Natural killer cell (primary cell): ENCODE measurements at regions not wholly inside any gene's neighbourhood (a gene's known extent, or its start where the extent isn't known, plus 50 kb on each side); places are given as distances from the start of the nearest gene placed in this dataset.

Experiments
- ATAC-seq, 3 donors: fragments of 150-1000 bp in 2 of 3; fragments of 200-7000 bp in 1 of 3; cut with Tn5 transposase; 1 replicate in 1 of 3; 2 replicates in 2 of 3; pipeline ENCODE4 v1.10.0; 2021; ENCODE audit warnings: mild to moderate bottlenecking in 2 of 3, moderate library complexity in 2 of 3
- DNase-seq, 2 donors: peaks; one replicate each; pipeline versions ENCODE4 v3.0.0 to v3.0.0-alpha.2; 2013 to 2021; ENCODE audit warnings: mixed read lengths in 1 of 2
- H3K27ac ChIP-seq: one replicate; pipeline ENCODE4 v1.5.1; 2013; ENCODE audit warnings: mild to moderate bottlenecking, low read length
- H3K27me3 ChIP-seq: one replicate; pipeline ENCODE4 v1.6.1; 2013; ENCODE audit warnings: low read length; ENCODE audit not compliant: control insufficient read depth, insufficient read depth
- H3K36me3 ChIP-seq: one replicate; pipeline ENCODE4 v1.6.1; 2013; ENCODE audit warnings: low read length; ENCODE audit not compliant: control insufficient read depth, insufficient read depth
- H3K4me1 ChIP-seq: one replicate; pipeline ENCODE4 v1.6.1; 2013; ENCODE audit warnings: low read length; ENCODE audit not compliant: control insufficient read depth, insufficient read depth
- H3K4me3 ChIP-seq: one replicate; pipeline ENCODE4 v1.5.1; 2013; ENCODE audit warnings: low read length
- H3K9me3 ChIP-seq: one replicate; pipeline ENCODE4 v1.6.1; 2013; ENCODE audit warnings: low read length; ENCODE audit not compliant: control insufficient read depth, insufficient read depth
- H3K27ac Mint-ChIP-seq, 2 donors: one replicate each; pipeline ENCODE4 v1.8.0; 2022; ENCODE audit warnings: mild to moderate bottlenecking in 2 of 2, mixed read lengths in 2 of 2, moderate library complexity in 1 of 2
- H3K27me3 Mint-ChIP-seq, 2 donors: one replicate each; pipeline ENCODE4 v1.8.0; 2022; ENCODE audit warnings: low read depth in 2 of 2, mixed read lengths in 2 of 2
- H3K36me3 Mint-ChIP-seq: one replicate; pipeline ENCODE4 v1.8.0; 2022; ENCODE audit warnings: mixed read lengths
- H3K4me1 Mint-ChIP-seq, 2 donors: one replicate each; pipeline ENCODE4 v1.8.0; 2022; ENCODE audit warnings: mixed read lengths in 2 of 2
- H3K4me3 Mint-ChIP-seq: one replicate; pipeline ENCODE4 v1.8.0; 2022; ENCODE audit warnings: mild to moderate bottlenecking, moderate library complexity, mixed read lengths
- H3K9me3 Mint-ChIP-seq, 2 donors: one replicate each; pipeline ENCODE4 v1.8.0; 2022; ENCODE audit warnings: mixed read lengths in 2 of 2
- CTCF ChIP-seq: fragments of 200-600 bp; IDR thresholded peaks from one replicate; pipeline ENCODE4 v1.8.0; 2022; ENCODE audit warnings: antibody characterized with exemption
- WGBS: methylation state at CpG from one replicate; pipeline ENCODE4 v1.1.7; 2013; ENCODE audit warnings: missing lambda C conversion rate; ENCODE audit not compliant: insufficient coverage; 5-methylcytosine and 5-hydroxymethylcytosine counted together
- intact Hi-C: fragments of 100-400 bp; cut with micrococcal nuclease; formaldehyde crosslinking; loops from one replicate; pipeline ENCODE4 v1.14.2; 2022

GRCh38 chr4:67229148-67229547 is 316.2 kb downstream of the CENPC start:
- Mint-ChIP-seq H3K4me3 (no peak overlapping the region), H3K27ac (no peak overlapping the region), H3K4me1 (no peaks in the 10 kb centered on the region), H3K27me3 (no peaks in the 10 kb centered on the region), H3K9me3 (peaks cover 5 to 8% of the 10 kb centered on the region in 2 donors), H3K36me3 (no peaks in the 10 kb centered on the region)
- intact Hi-C loops, result no loop called here
- H3K27me3 ChIP-seq, result no peaks in the 10 kb centered on the region
- no peaks in the 10 kb centered on the region for H3K36me3 ChIP-seq
- DNase-seq (no peak), ATAC-seq (no peak)
- H3K4me1 ChIP-seq, result no peaks in the 10 kb centered on the region
- WGBS, result 94% methylated on average over 5 of the region's 5 CpGs
- H3K4me3 ChIP-seq, result no peak overlapping the region
- no peaks in the 10 kb centered on the region for H3K9me3 ChIP-seq
- no peak for TF ChIP-seq CTCF
- H3K27ac ChIP-seq, result no peak overlapping the region

DNA sequence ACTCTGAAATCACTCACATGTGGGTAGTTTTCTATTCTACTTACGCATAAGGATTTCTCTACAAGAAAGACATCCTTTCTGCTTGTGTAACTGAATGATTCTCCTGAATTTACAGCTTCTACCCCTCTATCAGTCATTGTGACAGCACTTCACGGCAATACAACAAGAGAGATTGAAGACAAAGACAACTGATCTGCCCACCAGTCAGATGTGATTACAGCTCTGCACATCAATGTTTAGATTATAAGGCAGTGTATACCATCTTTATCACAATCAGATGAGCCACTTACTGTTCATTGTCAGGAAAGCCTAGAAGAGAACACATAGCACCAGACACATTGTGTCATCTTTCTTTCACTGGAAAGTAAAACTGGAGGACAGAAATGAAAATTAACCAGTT is 324.4 kb downstream of the CENPC start:
- intact Hi-C loops, result no loop called here
- ATAC-seq, result no peak
- H3K27ac Mint-ChIP-seq, result no peak overlapping the region

GRCh38 chr4:67218883-67219282 is 326.4 kb downstream of the CENPC start:
- Mint-ChIP-seq H3K9me3 (peaks cover 4 to 13% of the 10 kb centered on the region in 2 donors), H3K27me3 (no peaks in the 10 kb centered on the region), H3K4me1 (no peaks in the 10 kb centered on the region), H3K27ac (no peak overlapping the region), H3K4me3 (no peak overlapping the region), H3K36me3 (no peaks in the 10 kb centered on the region)
- intact Hi-C loops, result no loop called here
- Histone ChIP-seq H3K36me3 (no peaks in the 10 kb centered on the region), H3K27me3 (no peaks in the 10 kb centered on the region), H3K4me3 (no peak overlapping the region), H3K9me3 (no peaks in the 10 kb centered on the region), H3K4me1 (no peaks in the 10 kb centered on the region), H3K27ac (no peak overlapping the region)
- ATAC-seq, result no peak
- WGBS, result no CpG with 5 or more reads among the region's 1 CpG
- DNase-seq, result no peak
- TF ChIP-seq CTCF, result no peak

More for the DNA sequence above, 324.4 kb downstream of the CENPC start:
- H3K4me3 Mint-ChIP-seq, result no peak overlapping the region
- Histone ChIP-seq H3K27ac (no peak overlapping the region), H3K4me1 (no peaks in the 10 kb centered on the region), H3K9me3 (no peaks in the 10 kb centered on the region), H3K4me3 (no peak overlapping the region), H3K27me3 (no peaks in the 10 kb centered on the region), H3K36me3 (no peaks in the 10 kb centered on the region)
- no peaks in the 10 kb centered on the region for H3K27me3 Mint-ChIP-seq
- 94% methylated on average over 1 of the region's 2 CpGs for WGBS
- H3K9me3 Mint-ChIP-seq, result peaks cover 4 to 10% of the 10 kb centered on the region in 2 donors
- no peak for TF ChIP-seq CTCF
- DNase-seq, result no peak
- H3K4me1 Mint-ChIP-seq, result no peaks in the 10 kb centered on the region
- no peaks in the 10 kb centered on the region for H3K36me3 Mint-ChIP-seq

DNA sequence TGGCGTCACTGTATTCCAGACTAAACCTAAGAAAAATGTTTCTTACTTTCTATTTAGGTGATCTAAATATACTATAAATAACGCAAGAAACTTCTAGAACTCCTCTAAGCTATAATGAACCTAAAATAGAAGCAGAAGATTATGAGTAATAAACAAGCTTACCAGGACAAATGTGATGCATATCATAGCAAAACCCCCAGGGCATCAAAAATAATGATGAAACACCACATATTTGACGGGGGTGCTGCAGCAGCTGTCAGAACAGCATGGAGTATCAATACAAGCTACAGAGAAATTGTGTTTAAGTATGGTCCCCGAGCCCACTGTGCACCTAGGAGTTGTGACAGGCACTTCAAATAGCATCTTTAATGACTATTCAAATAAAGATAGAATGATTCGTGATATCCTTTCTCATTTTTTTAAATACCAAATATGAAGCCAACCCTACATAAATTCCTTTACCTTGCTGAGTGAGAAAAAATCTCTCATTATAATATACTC is 337.3 kb downstream of the CENPC start:
- H3K4me1 Mint-ChIP-seq, result no peaks in the 10 kb centered on the region
- H3K4me3 Mint-ChIP-seq, result no peak overlapping the region
- no peaks in the 10 kb centered on the region for H3K36me3 ChIP-seq
- WGBS, result 65% methylated on average over 3 of the region's 5 CpGs
- no peaks in the 10 kb centered on the region for H3K4me1 ChIP-seq
- H3K27me3 ChIP-seq, result no peaks in the 10 kb centered on the region
- H3K4me3 ChIP-seq, result no peak overlapping the region
- intact Hi-C loops, result no loop called here
- peaks cover 6% of the 10 kb centered on the region in 2 donors for H3K9me3 Mint-ChIP-seq
- H3K27me3 Mint-ChIP-seq, result no peaks in the 10 kb centered on the region
- no peak for TF ChIP-seq CTCF
- peaks cover 4% of the 10 kb centered on the region for H3K9me3 ChIP-seq
- no peaks in the 10 kb centered on the region for H3K36me3 Mint-ChIP-seq
- H3K27ac ChIP-seq, result no peak overlapping the region
- H3K27ac Mint-ChIP-seq, result no peak overlapping the region
- DNase-seq (no peak), ATAC-seq (no peak)
